NCI-H460 (cell line): ENCODE measurements at regions not wholly inside any gene's neighbourhood (a gene's known extent, or its start where the extent isn't known, plus 50 kb on each side); places are given as distances from the start of the nearest gene placed in this dataset.

Experiments
- DNase-seq: peaks from one replicate; pipeline ENCODE4 v3.0.0-alpha.2; 2016; ENCODE audit warnings: low read depth; ENCODE audit errors: extremely low read depth

DNA sequence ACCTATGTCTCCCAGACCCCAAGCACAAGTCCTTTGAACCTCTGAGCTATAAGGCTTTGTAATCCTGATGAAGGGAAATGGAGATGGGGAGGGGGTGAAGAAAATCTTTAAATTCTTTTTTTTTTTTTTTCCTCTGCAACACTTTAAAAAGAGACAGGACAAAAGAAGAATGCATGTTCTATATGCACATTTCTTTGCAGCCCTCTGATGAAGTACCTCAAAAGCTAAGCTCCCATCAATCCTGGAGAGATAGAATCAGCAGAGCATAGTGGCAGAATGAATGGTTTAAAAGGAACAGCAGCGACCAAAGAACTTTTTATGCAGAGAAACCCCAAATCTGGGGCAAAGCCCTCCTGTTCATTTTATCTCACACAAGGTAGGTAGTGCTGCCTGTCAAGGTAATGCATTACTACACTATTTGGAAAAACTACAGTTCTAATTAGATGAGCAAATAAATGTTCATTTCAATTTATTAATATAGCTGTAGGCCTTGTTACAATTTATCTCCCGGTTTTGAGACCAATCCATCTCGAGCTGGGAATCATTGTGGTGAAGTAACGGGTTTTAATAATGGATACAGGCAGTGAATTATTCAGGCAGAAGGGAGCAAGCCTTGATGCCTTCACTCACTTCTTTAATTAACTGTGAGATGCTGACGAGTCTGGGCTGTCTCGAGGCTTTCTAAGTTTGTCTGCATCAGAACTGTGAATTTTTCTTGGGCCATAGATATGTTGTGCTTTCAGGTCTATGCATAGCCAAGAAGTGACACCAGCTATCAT, 173.5 kb upstream of the ZNF608 start:
- no peak for DNase-seq

DNA sequence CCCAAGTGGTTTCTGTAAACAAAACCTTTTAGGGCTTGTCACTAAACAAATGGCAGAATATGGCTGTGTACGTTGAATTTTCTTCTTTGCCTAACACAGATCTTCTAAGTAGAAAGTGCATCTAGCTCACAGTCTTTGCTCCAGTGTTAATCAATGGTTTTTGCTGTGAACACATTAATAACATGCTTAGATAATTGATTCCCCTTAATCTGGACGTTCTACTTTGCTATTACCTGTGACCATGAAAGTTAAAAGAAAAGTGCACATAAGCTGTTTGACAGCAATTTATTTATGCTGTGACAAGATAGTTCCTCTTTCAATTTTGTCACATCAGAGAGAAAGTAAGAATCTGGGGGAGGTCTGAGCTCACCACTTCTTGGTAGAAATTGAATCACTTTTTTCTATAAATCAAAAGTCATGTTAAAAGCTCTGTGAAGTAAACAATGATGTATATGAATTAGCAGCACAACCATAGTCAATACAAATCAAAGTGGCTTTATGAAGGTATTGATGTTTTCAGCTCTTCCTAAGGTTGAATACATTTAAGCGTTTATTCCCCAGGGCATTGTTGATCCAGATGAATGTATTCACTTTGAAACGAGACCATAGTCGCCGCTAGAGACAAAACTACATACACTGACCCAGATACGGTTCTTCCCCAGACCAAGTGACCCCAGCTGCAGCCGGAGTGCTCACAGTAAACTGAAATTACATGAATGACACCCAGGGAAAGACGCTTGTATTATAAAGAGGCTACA, 174.6 kb upstream of the ZNF608 start:
- no peak for DNase-seq

DNA sequence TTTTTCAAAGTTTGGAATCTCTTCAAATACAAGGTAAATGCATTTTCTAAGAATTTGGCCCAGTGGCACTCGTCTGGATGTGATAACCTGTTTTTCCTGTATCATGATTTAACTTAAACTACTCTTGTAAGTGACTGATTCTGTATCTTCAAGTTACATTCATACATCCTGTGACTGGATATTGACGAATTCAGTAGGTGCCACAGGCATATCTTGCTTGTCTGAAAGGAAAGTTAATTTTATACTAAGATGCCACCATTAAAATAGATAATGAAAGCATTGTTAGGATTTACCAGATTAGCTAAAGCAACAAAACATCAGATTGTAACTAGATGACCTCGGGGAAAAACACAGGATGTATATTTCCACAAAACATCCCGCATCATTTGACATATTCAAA, 175.3 kb upstream of the ZNF608 start:
- DNase-seq: no peak

DNA sequence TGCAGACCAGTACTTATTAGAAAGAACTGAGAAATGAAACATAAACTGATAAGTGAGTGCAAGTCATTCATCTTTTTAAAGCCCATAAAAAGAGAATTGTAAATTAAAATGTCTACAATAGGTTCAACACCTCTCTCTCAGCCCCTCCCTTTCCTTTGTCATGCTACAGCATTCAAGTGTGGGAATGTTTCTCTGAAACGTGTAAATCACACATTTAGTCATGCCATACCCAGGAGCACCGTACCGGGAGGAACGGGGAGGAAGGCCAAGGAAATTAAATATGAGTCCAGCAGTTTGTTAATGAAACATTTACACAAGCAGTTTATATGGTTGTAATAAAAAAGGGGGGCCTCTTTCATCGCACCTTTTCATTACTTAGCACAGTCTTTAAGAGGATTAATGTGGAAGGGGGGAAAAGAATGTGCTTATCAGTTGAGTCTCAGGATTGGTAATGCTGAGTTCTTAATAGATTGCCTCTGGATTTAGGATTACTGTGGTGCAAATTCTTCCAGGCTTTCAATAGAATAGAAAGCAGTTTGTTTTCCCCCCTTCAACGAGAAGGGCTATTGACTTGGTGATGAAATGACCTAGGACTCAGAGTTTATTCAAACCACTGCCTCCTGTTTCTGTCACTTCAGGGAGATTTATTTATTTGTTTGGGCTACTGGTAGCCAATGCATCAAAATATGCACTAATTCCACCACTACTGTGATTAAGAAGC, 176.0 kb upstream of the ZNF608 start:
- DNase-seq: no peak

DNA sequence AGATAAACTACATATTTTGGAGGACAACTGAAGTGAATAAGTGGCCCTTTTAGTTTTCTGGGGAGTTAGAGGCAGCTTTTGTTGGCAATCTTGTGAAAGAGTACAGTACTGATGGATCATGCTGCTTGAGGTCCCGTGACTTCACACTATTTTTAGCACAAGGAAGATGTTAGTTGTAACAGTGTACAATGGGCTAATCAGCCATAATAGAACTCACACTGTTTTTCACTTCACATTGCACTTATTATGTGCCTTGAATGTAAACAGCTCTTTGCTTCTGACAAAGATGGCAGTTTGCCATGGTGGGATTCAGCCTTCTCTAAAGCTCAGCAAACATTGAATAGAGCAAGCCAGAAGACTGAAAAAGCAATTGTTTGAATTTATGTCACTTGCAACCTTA, 176.7 kb upstream of the ZNF608 start:
- DNase-seq: no peak

DNA sequence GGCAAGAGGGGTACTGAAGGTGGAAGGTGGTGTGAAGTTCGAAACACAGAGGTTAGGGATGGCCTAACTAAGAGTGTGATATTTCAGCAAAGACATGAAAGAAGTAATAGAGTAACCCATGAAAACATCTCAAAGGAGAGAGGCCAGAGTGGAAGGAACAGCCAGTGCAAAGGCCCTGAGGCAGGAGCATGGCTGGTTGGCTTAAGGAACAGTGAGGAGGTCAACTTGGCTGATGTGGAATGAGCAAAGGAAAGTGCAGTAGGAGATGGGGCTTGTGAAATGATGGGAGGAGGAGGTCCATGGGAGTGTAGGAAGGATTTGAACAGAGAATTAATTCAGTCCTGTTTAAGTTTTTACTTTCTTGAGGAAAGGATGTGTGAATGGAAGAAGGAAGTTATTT, 178.3 kb upstream of the ZNF608 start:
- DNase-seq: no peak

DNA sequence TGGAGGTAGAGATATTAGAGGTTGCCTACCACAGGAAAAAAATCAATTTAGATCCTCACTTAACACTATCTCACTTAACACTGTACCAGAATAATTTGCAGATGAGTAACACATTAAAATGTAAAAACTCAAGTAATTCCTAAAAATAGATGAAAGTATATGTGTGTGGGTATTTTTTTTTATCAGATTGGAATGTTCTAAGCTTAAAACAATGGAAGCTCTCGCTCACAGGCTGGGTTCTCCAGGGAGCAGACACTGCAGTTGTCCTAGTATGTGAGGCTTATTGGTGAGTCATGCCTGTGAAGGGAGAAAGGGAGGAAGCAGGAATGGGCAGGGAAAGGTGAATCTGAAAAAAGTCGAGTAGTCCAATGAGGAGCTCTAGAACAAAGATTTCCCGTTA, 181.3 kb upstream of the ZNF608 start:
- DNase-seq: no peak

DNA sequence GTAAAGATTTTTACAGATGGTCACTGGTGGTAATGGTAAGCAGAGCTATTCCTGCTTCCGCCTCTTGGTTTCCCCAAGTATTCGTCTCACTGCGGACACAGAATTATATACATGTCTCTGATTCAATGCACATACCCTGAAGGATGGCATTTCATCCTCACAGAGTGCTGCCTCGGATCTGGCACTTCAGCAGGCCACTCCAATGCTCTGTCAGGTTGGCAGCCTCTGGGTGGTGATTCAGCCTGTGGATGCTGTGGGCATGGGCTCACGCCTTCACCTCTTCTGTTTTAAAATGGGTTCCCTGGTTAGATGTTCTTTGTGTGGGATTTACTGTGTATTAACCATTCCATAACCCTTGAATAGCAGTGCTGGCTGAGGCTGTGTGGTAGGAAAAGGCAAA, 182.6 kb upstream of the ZNF608 start:
- DNase-seq: no peak

DNA sequence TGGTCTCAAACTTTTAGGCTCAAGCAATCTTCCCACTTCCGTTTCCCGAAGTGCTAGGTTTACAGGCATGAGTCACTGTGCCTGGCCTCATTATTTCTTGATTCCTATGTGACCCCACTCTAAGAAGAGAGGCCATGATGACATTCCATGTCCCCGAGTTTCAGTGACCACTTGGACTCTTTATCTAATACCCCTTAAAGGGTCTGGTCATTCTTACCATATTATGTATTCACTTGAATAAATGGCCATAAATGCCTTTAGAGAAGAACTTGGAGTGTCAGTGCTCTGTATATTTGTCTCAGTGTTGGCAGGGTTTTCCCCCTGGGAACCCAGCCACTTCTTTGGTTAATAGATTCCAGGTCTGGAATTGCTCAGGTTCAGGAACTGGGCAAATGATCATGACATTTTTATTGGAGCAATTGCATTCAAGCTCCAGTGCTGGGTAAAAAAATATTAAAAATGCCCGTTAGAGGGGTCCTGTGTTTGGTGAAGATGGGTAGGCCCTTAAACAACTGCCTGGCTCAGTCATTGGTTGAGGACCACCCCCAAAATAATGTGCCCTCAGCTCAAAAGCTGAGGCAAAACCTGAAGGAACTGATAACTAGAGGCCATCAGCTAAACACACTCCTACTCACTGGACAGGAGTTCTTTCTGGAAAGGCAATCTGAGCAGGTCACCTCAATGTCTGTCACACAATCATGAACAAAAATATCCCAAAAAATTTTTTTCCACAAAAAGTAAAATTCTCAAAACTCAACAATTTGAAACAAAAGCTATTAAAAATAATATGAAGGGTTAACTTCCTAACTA, 186.6 kb upstream of the ZNF608 start:
- no peak for DNase-seq

DNA sequence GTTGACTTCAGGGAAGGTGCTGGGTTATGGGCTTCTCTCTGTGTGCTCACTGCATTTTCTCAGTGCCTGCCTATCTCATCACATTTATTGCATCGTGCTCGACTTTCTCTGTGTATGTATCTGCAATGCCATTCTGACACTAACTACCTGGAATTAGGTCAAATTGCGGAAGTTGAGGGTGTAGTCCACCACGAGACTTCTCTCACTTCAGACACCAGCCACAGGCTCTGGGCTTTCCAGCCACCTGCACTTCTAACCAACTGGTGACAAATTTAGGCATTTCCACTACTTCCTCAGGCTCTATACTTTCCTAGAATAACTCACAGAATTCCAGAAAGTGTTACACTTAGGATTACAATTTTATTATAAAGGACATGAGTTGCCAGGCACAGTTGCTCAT, 188.6 kb upstream of the ZNF608 start:
- no peak for DNase-seq

DNA sequence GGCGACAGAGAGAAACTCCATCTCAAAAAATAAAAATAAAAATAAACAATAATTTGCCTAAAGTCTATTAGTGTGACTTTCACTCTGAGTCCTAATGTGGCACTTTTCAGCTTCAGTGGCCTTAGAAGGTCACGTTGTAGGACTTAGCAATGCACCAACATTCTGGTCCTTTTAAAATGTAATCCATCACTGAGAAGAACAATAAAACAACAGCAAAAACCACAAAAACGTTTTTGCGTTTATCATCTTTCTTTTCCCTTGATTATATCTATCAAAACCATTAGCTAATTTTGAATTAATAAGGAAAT, 190.1 kb upstream of the ZNF608 start:
- no peak for DNase-seq

DNA sequence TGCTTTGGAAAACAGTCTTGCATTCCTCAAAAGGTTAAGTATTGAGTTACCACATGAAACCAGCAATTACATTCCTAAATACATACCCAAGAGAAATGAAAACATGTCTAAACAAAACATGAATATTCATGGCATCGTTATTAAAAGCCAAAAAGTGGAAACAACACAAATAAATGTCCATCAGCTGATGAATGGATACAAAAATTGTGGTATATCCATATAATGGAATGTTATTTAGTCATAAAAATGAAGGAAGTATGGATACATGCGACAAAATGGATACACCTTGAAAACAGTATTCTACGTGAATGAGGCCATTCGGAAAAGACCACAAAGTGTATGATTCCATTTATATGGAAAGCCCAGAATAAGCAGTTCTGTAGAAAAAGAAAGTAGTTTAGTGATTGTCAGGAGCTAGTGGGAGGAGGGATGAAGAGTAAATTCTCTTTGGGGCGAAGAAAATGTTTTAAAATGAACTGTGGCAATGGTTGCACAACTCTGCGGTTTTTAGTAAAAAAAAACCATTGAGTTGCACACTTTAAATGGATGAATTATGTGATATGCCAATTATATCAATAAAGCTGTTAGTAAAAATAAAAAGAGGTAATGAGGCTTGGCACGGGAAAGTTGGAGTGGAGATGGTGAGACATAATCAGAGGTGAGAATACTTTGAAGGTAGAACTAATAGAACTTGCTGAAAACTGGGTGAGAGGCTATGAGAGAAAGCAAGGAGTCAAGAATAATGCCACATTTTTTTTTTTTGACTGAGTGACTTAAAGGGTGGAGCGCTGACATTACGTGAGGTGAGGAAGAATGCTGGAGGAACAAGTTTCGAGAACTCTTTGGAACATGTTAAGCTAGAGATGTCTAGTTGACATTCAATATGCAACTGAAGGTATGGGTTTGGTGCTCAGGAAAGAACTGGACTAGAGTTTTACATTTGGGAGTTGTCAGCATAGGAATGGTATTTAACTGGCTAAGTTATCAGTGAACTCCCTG, 194.9 kb upstream of the ZNF608 start:
- DNase-seq: no peak

DNA sequence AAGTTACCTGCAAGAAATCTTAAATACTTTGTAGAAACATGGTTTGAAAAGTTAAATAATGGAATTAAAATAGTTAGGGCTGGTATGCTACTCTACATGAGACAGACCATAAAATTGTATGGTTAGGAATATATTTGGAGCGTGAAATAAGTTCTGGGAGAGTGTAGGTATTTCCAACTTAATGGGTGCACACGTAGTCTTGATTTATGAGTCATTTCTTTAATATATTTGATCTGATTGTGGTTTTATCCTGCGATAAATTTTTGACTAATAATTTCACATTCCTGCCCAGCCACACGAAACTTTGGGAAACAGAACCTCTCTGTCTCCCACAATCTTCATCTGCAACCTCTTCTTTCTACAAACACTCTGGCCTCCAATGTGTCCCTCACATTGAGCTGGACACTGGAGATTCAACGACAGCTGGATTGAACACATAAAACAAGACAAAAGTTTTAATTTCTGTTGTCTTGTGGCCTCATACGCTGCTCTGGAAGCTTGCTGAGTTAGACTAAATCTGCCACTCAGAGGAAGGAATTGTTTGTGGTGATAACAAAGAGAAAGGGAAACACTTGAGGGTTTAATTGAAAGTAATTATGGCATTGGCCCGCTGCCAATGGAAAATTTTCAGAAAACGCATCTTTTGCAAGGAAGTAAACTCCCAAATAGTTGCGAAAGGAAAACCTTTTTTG, 201.8 kb upstream of the ZNF608 start:
- no peak for DNase-seq

DNA sequence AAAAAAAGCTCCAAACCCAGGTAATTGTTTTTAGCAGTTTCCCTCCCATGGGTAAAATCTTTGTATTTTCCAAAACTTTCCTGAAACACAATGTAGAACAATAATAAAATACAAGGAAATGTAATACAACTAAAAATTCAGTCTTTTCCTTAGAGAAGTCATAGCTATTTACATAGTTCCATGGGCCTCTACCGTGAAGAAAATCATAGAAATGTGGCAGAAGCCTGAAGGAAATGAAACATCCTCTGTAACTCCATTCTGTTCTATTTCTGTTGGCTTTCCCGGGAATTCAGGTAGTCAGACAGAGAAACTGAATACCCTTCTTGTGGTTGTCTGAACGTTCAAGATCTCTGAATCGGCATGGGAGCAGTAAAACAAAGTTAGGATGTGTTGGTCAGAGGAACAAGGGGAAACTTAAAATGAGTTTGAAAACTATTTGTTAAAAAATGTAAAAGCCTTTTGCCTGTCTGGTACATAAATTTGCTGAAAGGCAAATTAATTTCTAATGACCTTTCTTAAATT, 202.4 kb upstream of the ZNF608 start:
- no peak for DNase-seq

DNA sequence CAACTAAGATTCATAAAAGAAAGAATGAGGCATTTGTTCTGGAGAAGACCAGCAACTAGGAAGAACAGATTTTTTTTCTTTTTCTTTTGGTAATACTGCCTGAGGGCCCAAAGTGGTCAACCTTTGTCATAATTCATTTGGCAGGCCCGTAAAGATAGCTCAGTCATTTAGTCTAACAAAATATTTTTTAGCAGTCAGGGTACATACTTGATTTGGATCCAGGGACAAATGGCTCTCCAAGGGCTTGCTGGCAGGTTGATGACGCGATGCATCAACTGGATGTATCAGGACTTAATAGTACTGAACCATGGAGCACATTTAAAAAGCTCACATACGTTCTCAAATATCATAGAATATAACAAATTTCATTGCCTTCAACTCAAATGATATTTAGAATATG, 203.4 kb upstream of the ZNF608 start:
- no peak for DNase-seq

DNA sequence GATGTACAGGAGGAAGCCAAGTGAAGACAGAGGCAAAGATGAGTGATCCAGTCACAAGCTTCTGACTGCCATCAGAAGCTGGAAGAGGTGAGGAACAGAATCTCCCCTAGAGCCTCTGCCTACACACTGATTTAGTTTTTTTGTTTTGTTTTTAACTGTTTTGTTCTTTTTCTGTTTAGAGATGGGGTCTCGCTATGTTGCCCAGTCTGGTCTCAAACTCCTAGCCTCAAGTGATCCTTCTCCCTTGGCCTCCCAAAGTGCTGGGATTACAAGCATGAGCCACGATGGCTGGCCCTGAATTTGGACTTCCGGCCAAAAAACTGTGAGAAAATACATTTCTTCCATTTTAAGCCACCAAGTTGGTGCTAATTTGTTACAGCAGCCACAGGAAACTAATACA, 204.7 kb upstream of the ZNF608 start:
- DNase-seq: no peak

DNA sequence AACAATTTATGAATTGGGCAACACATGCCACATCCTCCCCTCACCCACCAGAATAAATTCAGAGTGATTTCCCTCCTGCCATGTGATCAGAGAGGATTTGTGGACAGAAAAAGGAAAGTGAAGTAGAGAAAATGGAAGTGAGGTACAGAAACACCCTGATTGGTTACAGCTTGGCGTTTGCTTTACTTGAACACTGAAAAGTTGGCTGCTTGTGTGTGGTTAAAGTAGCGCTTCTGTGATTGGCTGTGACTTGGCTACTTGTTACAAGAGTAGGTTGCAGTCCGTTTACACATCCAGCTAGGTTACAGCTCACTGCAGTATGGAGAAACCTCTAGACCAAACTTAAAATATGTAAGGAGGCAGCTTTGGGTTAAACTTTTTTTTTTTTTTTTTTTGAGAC, 205.2 kb upstream of the ZNF608 start:
- DNase-seq: no peak

DNA sequence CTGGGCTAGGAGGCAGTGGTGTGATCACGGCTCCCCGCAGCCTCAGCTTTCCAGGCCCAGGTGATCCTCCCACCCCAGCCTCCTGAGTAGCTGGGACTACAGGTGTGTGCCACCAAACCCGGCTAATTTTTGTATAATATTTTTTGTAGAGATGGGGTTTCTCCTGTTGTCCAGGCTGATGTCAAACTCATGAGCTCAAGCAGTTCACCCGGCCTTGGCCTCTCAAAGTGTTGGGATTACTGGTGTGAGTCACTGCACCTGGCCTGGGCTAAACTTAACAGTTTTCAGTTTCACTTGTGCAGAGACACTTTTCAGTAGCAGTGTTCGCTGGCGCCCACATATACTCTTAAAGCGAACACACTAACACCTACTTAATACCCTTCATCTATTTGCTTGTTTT, 205.6 kb upstream of the ZNF608 start:
- DNase-seq: no peak

DNA sequence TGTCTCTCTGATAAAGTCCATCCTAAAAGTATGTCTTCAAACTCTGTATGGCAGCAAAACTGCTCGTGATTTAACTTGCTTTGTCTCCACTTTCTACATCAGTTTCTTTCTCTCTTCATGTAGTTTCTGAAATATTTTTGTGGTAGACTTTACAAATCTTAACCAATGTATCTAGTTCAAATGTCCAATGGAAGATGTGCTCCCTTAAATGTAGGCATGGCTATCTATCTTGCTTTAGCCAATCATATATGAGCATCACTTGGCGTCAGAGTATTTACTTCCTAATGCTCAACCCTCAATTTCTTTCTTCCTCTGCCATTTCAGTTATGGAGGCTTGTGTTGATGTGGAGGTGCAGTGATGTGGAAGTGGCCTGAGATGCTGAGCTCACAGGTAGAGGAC, 206.1 kb upstream of the ZNF608 start:
- no peak for DNase-seq
